ENCODE measurements at regions not wholly inside any gene's neighbourhood (a gene's known extent, or its start where the extent isn't known, plus 50 kb on each side); places are given as distances from the start of the nearest gene placed in this dataset.
A peak's percentile ranks its signal among the peaks of the same experiment; 100 is the strongest.

- in situ Hi-C loops (cut with MboI) = no loop called here
Observed at GRCh38 chr12:94038605-94039004, 109.8 kb upstream of the PLXNC1 start.

More at GRCh38 chr12:94038605-94039004, 109.8 kb upstream of the PLXNC1 start:
- Histone ChIP-seq H3K9me1 (ENCODE audit: control insufficient read depth, insufficient read depth, low read length) (no peaks in the 10 kb centered on the region), H3K79me2 (ENCODE audit: control insufficient read depth, insufficient read depth, low read length) (no peaks in the 10 kb centered on the region), H3K4me1 (replicated peaks in 1 of 2; ENCODE audit: control insufficient read depth in 2 of 2, insufficient read depth in 2 of 2, low read length in 2 of 2) (no peaks in the 10 kb centered on the region), H3K4me2 (ENCODE audit: insufficient read depth, low read length) (no peak overlapping the region), H3K27me3 (ENCODE audit: control insufficient read depth in 2 of 2, insufficient read depth in 2 of 2, low read length in 2 of 2) (peaks cover 0 to 7% of the 10 kb centered on the region in 2 experiments; a peak in 2 of 5 replicates), H3K27ac (ENCODE audit: extremely low read depth, low read depth, low read length) (no peak overlapping the region), H3K9me3 (replicated peaks; ENCODE audit: control insufficient read depth, insufficient read depth, low read depth, low read length) (no peaks in the 10 kb centered on the region), H3K4me3 (no peak overlapping the region), H3K9ac (ENCODE audit: insufficient read depth in 1 of 2, low read depth in 2 of 2, low read length in 2 of 2) (no peak overlapping the region), H4K20me1 (replicated peaks; ENCODE audit: control insufficient read depth, insufficient read depth, low read length) (no peaks in the 10 kb centered on the region), H3K36me3 (ENCODE audit: control insufficient read depth, insufficient read depth, low read length) (no peaks in the 10 kb centered on the region), H2AFZ (ENCODE audit: low read depth, low read length) (no peak overlapping the region)
- ChIA-PET CTCF (ENCODE audit: low intra/inter-chr PET ratio) (no interaction called here), POLR2A (interaction anchor here (0.6 kb wide), 1 partner anchor 31 kb away, joined by 3 read pairs; no protein-coding TSS in a partner anchor)
- no peak for FAIRE-seq
- 9% methylated on average over 2 of the region's 2 CpGs for WGBS (ENCODE audit: insufficient coverage, low coverage, missing lambda C conversion rate)
- DNase-seq (ENCODE audit: extremely low read depth in 1 of 4, low spot score in 3 of 4) = no peak
- ATAC-seq = no peak
- TF ChIP-seq ZNF282 (CRISPR knock-in tag; IDR thresholded peaks at IDR 0.05) = no peak
- TF ChIP-seq HMGXB4 (CRISPR knock-in tag; IDR thresholded peaks at IDR 0.05) = no peak
- TF ChIP-seq, protein P1, sequence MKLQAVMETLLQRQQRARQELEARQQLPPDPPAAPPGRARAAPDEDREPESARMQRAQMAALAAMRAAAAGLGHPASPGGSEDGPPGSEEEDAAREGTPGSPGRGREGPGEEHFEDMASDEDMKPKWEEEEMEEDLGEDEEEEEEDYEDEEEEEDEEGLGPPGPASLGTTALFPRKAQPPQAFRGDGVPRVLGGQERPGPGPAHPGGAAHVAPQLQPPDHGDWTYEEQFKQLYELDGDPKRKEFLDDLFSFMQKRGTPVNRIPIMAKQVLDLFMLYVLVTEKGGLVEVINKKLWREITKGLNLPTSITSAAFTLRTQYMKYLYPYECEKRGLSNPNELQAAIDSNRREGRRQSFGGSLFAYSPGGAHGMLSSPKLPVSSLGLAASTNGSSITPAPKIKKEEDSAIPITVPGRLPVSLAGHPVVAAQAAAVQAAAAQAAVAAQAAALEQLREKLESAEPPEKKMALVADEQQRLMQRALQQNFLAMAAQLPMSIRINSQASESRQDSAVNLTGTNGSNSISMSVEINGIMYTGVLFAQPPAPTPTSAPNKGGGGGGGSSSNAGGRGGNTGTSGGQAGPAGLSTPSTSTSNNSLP (IDR thresholded peaks at IDR 0.05; ENCODE audit: borderline replicate concordance, low read depth, low read length) = no peak
- TF ChIP-seq, protein P2, sequence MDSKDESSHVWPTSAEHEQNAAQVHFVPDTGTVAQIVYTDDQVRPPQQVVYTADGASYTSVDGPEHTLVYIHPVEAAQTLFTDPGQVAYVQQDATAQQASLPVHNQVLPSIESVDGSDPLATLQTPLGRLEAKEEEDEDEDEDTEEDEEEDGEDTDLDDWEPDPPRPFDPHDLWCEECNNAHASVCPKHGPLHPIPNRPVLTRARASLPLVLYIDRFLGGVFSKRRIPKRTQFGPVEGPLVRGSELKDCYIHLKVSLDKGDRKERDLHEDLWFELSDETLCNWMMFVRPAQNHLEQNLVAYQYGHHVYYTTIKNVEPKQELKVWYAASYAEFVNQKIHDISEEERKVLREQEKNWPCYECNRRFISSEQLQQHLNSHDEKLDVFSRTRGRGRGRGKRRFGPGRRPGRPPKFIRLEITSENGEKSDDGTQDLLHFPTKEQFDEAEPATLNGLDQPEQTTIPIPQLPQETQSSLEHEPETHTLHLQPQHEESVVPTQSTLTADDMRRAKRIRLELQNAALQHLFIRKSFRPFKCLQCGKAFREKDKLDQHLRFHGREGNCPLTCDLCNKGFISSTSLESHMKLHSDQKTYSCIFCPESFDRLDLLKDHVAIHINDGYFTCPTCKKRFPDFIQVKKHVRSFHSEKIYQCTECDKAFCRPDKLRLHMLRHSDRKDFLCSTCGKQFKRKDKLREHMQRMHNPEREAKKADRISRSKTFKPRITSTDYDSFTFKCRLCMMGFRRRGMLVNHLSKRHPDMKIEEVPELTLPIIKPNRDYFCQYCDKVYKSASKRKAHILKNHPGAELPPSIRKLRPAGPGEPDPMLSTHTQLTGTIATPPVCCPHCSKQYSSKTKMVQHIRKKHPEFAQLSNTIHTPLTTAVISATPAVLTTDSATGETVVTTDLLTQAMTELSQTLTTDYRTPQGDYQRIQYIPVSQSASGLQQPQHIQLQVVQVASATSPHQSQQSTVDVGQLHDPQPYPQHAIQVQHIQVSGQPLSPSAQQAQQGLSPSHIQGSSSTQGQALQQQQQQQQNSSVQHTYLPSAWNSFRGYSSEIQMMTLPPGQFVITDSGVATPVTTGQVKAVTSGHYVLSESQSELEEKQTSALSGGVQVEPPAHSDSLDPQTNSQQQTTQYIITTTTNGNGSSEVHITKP (IDR thresholded peaks at IDR 0.05; ENCODE audit: partially characterized antibody) = peak; percentile 95
- peak; percentile 45; the same call in 1 of the 2 replicates for TF ChIP-seq ATF7 (IDR thresholded peaks at IDR 0.05)
- no TSS peak for BruUV-seq (replicated peaks)
- intact Hi-C loops (cut with micrococcal nuclease) = no loop called here

Data from K562 (cell line).